ENCODE measurements at regions not wholly inside any gene's neighbourhood (a gene's known extent, or its start where the extent isn't known, plus 50 kb on each side); places are given as distances from the start of the nearest gene placed in this dataset.

DNA sequence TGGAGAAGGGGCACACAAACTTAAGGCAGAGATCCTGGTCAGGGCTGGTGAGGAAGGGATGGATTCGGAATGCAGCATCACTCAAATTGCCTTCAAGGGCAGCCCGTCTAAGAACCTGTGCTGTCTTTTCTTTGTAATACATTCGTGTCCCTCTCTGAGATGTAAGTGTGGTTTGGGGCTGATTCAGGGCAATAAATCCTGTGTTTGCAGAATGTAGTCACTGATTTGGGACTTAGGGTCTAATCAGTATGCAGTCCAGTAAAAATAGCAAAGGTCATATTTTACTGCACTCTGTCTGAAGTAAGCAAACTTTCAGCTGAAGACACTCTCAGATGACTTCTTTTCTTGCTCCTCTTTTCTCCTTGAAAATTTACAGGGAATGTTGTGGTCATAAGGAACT, 93.8 kb upstream of the C1QTNF9B start:
- TF ChIP-seq, protein P1, sequence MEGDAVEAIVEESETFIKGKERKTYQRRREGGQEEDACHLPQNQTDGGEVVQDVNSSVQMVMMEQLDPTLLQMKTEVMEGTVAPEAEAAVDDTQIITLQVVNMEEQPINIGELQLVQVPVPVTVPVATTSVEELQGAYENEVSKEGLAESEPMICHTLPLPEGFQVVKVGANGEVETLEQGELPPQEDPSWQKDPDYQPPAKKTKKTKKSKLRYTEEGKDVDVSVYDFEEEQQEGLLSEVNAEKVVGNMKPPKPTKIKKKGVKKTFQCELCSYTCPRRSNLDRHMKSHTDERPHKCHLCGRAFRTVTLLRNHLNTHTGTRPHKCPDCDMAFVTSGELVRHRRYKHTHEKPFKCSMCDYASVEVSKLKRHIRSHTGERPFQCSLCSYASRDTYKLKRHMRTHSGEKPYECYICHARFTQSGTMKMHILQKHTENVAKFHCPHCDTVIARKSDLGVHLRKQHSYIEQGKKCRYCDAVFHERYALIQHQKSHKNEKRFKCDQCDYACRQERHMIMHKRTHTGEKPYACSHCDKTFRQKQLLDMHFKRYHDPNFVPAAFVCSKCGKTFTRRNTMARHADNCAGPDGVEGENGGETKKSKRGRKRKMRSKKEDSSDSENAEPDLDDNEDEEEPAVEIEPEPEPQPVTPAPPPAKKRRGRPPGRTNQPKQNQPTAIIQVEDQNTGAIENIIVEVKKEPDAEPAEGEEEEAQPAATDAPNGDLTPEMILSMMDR (IDR thresholded peaks at IDR 0.05) = no peak
- no peak for TF ChIP-seq POLR2A (IDR thresholded peaks at IDR 0.05)
- intact Hi-C loops (cut with DNase I) = no loop called here
- no peak overlapping the region for H3K4me3 ChIP-seq
- no peaks in the 10 kb centered on the region for H3K27me3 ChIP-seq
- H3K9me3 ChIP-seq = no peaks in the 10 kb centered on the region
- peaks cover 26% of the 10 kb centered on the region for H3K4me1 ChIP-seq
- ATAC-seq (no peak), DNase-seq (no peak)
- WGBS, 2 donors = 57 to 58% methylated on average over 3 of the region's 3 CpGs
- no peaks in the 10 kb centered on the region for H3K36me3 ChIP-seq (replicated peaks in 1 of 2; ENCODE audit: insufficient read depth in 1 of 2, low read depth in 2 of 2)
- no peak overlapping the region for H3K27ac ChIP-seq

DNA sequence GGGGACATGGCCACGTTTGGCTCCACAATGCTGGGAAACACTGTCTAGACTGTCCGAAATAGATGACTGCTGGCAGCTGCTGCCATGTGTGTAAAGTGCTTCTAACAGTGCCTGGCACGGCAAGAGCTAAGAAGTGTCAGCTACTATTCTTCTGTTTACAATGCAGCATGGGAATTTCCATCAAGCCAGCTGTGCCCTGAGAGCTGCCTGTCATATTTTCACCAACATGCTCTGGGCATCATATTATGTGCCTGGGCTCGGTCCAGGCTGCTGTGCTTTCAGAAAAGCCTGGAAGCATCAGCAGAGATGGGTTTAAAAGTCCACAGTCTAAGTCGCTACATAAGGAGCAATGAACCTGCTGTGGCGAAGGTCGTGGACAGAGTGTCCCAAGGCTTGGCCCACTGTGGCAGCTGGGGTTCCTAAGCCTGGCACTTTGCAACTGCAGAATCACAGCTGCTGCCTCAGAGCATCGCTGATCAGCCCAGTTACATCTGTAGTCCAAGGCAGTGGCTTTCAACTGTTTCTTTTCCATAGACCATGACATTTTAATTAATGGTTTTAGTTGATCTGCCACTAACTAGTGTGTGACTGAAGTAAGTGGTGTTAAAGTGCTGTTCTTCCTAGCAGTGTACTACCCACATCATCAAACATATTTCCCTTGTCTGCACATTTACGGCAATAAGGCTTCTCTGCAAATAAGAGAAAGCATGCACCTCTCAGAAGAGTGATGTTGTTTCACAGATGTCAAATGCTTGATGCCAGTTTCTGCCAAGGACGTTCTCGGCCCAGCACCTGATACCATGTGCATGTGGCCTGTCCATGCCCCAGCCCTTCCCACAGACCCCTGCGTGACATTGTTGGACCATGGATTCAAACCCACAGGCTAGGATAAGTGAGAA, 95.7 kb upstream of the C1QTNF9B start:
- DNase-seq = no peak
- Histone ChIP-seq H3K4me3 (no peak overlapping the region), H3K9me3 (no peaks in the 10 kb centered on the region), H3K36me3 (replicated peaks in 1 of 2; ENCODE audit: insufficient read depth in 1 of 2, low read depth in 2 of 2) (no peaks in the 10 kb centered on the region), H3K4me1 (peaks cover 10% of the 10 kb centered on the region), H3K27ac (no peak overlapping the region), H3K27me3 (no peaks in the 10 kb centered on the region)
- intact Hi-C loops (cut with DNase I) = no loop called here
- 62 to 67% methylated on average over 9 to 12 of the region's 12 CpGs for WGBS, 2 donors
- TF ChIP-seq POLR2A (IDR thresholded peaks at IDR 0.05) = no peak
- TF ChIP-seq, protein P1 (IDR thresholded peaks at IDR 0.05) = no peak
- no peak for ATAC-seq

GRCh38 chr13:23993680-23993985, 96.3 kb upstream of the C1QTNF9B start:
- Histone ChIP-seq H3K9me3 (no peaks in the 10 kb centered on the region), H3K4me3 (no peak overlapping the region), H3K4me1 (peaks cover 10% of the 10 kb centered on the region), H3K36me3 (replicated peaks in 1 of 2; ENCODE audit: insufficient read depth in 1 of 2, low read depth in 2 of 2) (no peaks in the 10 kb centered on the region), H3K27me3 (no peaks in the 10 kb centered on the region), H3K27ac (no peak overlapping the region)
- 83 to 100% methylated on average over 1 of the region's 1 CpG for WGBS, 2 donors
- intact Hi-C loops (cut with DNase I) = no loop called here
- DNase-seq (no peak), ATAC-seq (no peak)
- no peak for TF ChIP-seq POLR2A (IDR thresholded peaks at IDR 0.05)
- TF ChIP-seq, protein P1 (IDR thresholded peaks at IDR 0.05) = no peak

GRCh38 chr13:23995283-23996073, 98.2 kb upstream of the C1QTNF9B start:
- intact Hi-C loops (cut with DNase I) = no loop called here
- no peaks in the 10 kb centered on the region for H3K4me1 ChIP-seq
- DNase-seq (no peak), ATAC-seq (no peak)
- no peak for TF ChIP-seq POLR2A (IDR thresholded peaks at IDR 0.05)
- TF ChIP-seq, protein P1 (IDR thresholded peaks at IDR 0.05) = no peak
- H3K36me3 ChIP-seq (replicated peaks in 1 of 2; ENCODE audit: insufficient read depth in 1 of 2, low read depth in 2 of 2) = no peaks in the 10 kb centered on the region
- H3K4me3 ChIP-seq = no peak overlapping the region
- 48 to 54% methylated on average over 6 of the region's 6 CpGs for WGBS, 2 donors
- no peaks in the 10 kb centered on the region for H3K27me3 ChIP-seq
- H3K27ac ChIP-seq = no peak overlapping the region
- no peaks in the 10 kb centered on the region for H3K9me3 ChIP-seq
